Type B pancreatic cell (in vitro differentiated cells): ENCODE measurements at regions not wholly inside any gene's neighbourhood (a gene's known extent, or its start where the extent isn't known, plus 50 kb on each side); places are given as distances from the start of the nearest gene placed in this dataset.

ENCODE experiments used
- DNase-seq: peaks from one replicate; pipeline ENCODE4 v3.0.0; 2021; ENCODE audit warnings: mixed read lengths; ENCODE audit not compliant: unreplicated experiment; ENCODE audit errors: extremely low spot score
- H3K27ac Mint-ChIP-seq: 2 replicates; pipeline ENCODE4 v1.8.0; 2021; ENCODE audit warnings: mild to moderate bottlenecking, mixed read lengths
- H3K27me3 Mint-ChIP-seq: 2 replicates; pipeline ENCODE4 v1.8.0; 2021; ENCODE audit warnings: mixed read lengths
- H3K36me3 Mint-ChIP-seq: 2 replicates; pipeline ENCODE4 v1.8.0; 2021; ENCODE audit warnings: mixed read lengths
- H3K4me1 Mint-ChIP-seq: one replicate; pipeline ENCODE4 v1.8.0; 2021; ENCODE audit warnings: mixed read lengths; ENCODE audit not compliant: unreplicated experiment
- H3K4me3 Mint-ChIP-seq: 2 replicates; pipeline ENCODE4 v1.8.0; 2021; ENCODE audit warnings: mild to moderate bottlenecking, mixed read lengths
- H3K9me3 Mint-ChIP-seq: 2 replicates; pipeline ENCODE4 v1.8.0; 2021; ENCODE audit warnings: mixed read lengths
- TF ChIP-seq, protein P1 (sequence below): fragments of 200-600 bp; sonication (generic); conservative IDR thresholded peaks from 2 replicates; pipeline ENCODE4 v1.5.0; 2021; ENCODE audit warnings: antibody characterized with exemption, mild to moderate bottlenecking

DNA sequence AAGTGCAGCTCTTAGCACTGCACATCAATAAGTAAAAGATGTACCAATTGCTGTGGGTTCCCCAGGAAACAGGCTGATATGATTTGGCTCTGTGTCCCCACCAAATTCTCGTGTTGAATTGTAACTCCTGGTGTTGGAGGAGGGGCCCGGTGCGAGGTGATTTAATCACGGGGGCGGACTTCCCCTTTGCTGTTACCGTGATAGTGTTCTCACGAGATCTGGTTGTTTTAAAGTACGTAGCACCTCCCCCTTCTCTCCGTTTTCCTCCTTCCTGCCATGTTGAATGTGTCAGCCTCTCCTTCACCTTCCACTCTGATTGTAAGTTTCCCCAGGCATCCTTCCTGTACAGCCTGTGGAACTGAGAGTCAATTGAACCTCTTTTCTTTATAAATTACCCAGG lies 93.2 kb upstream of the ACTBL2 start:
- Mint-ChIP-seq H3K4me1 (no peaks in the 10 kb centered on the region), H3K27ac (no peak overlapping the region), H3K9me3 (peaks cover 4% of the 10 kb centered on the region)

DNA sequence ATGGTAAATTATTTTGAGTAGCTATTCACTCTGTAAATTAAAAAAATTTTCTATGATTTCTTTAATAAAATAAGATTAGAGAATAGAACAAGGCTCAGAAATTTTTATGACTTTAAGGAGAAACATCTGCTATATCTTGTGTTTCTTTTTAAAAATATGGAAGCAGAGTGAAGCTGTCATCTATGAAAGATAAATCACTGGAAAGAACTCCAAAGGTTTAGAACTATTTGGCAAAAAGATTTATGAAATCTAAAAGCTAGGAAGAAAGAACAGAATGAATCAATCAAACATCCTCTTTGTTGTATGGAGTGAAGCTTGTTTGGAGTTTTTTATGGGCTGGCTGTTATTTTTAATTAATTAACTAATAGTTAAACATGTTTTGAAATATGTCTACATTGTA lies 89.8 kb upstream of the ACTBL2 start:
- H3K36me3 Mint-ChIP-seq = no peaks in the 10 kb centered on the region
- H3K4me3 Mint-ChIP-seq = no peak overlapping the region

More for the DNA sequence above, 93.2 kb upstream of the ACTBL2 start:
- H3K27me3 Mint-ChIP-seq = peaks cover 3% of the 10 kb centered on the region
- TF ChIP-seq, protein P1, sequence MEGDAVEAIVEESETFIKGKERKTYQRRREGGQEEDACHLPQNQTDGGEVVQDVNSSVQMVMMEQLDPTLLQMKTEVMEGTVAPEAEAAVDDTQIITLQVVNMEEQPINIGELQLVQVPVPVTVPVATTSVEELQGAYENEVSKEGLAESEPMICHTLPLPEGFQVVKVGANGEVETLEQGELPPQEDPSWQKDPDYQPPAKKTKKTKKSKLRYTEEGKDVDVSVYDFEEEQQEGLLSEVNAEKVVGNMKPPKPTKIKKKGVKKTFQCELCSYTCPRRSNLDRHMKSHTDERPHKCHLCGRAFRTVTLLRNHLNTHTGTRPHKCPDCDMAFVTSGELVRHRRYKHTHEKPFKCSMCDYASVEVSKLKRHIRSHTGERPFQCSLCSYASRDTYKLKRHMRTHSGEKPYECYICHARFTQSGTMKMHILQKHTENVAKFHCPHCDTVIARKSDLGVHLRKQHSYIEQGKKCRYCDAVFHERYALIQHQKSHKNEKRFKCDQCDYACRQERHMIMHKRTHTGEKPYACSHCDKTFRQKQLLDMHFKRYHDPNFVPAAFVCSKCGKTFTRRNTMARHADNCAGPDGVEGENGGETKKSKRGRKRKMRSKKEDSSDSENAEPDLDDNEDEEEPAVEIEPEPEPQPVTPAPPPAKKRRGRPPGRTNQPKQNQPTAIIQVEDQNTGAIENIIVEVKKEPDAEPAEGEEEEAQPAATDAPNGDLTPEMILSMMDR = no peak
- no peak for DNase-seq
- H3K36me3 Mint-ChIP-seq = no peaks in the 10 kb centered on the region
- no peak overlapping the region for H3K4me3 Mint-ChIP-seq

DNA sequence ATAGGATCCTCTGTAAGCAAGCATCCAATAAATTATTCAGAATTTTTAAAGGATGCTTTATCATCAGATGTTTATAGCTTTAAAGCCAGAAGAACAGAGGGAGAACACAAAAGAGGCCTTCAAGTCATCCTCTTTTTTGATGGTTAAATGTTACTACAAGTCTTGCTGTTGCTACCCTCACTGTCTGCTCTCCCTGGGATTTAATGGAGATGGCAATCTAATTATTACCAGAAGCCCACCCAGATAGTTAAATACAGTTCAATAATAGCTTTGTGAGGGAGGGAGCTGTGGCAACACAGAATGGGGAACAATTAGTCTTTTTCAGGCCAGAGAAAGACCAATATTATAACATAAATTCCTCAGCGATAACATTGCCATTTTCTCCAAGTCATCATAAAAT lies 87.0 kb upstream of the ACTBL2 start:
- Mint-ChIP-seq H3K27ac (no peak overlapping the region), H3K4me3 (no peak overlapping the region), H3K4me1 (peaks cover 19% of the 10 kb centered on the region), H3K27me3 (no peaks in the 10 kb centered on the region), H3K36me3 (no peaks in the 10 kb centered on the region), H3K9me3 (no peaks in the 10 kb centered on the region)
- TF ChIP-seq, protein P1 = no peak
- DNase-seq = no peak

More for the DNA sequence above, 89.8 kb upstream of the ACTBL2 start:
- Mint-ChIP-seq H3K27me3 (no peaks in the 10 kb centered on the region), H3K27ac (no peak overlapping the region), H3K9me3 (no peaks in the 10 kb centered on the region), H3K4me1 (peaks cover 11% of the 10 kb centered on the region)
- DNase-seq = no peak
- TF ChIP-seq, protein P1 = no peak

DNA sequence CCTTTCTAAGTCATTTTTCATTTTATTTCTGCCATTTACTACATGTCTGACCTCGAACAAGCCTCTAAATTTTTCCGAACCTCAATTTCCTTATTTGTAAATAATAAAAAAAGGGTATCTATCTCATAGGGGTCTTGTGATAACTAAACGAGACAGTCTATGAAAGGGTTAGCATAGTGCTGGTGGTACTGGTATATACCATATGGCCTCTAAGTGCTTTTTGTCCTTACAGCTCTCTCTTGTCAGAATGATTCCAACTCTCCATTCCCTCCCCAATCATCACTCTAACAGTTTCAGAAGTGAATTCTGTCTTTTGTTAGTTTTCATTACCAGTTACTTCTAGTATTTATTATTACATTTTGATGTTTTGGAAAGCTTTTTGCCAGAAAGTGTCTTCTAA lies 85.5 kb upstream of the ACTBL2 start:
- Mint-ChIP-seq H3K27ac (no peak overlapping the region), H3K9me3 (no peaks in the 10 kb centered on the region), H3K27me3 (no peaks in the 10 kb centered on the region), H3K4me1 (peaks cover 19% of the 10 kb centered on the region), H3K36me3 (no peaks in the 10 kb centered on the region), H3K4me3 (no peak overlapping the region)
- TF ChIP-seq, protein P1 = no peak
- no peak for DNase-seq

DNA sequence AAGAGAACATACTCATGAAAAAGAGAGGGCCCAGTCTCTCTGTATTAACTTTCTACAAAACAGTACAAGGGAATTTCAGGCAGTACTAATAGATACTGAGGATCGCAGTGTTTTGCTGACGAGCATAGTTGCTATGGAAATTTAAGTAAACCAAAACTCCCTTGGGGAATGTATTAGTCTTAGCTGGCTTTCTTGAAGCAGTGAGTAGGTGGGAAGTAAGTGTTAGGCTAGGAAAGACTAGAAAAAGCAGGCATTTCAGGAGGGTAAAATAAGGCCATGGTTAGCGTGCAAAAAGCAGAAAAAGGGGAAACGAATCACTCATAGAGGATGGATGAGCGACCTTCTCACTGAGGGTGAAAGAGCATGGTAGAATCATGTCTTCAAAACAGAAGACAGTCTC lies 84.3 kb upstream of the ACTBL2 start:
- Mint-ChIP-seq H3K27me3 (no peaks in the 10 kb centered on the region), H3K9me3 (no peaks in the 10 kb centered on the region), H3K4me1 (peaks cover 19% of the 10 kb centered on the region), H3K4me3 (peak overlapping the region; percentile 32), H3K27ac (peak overlapping the region; percentile 91), H3K36me3 (no peaks in the 10 kb centered on the region)
- TF ChIP-seq, protein P1 = no peak
- no peak for DNase-seq
